ENCODE measurements at regions not wholly inside any gene's neighbourhood (a gene's known extent, or its start where the extent isn't known, plus 50 kb on each side); places are given as distances from the start of the nearest gene placed in this dataset.

DNA sequence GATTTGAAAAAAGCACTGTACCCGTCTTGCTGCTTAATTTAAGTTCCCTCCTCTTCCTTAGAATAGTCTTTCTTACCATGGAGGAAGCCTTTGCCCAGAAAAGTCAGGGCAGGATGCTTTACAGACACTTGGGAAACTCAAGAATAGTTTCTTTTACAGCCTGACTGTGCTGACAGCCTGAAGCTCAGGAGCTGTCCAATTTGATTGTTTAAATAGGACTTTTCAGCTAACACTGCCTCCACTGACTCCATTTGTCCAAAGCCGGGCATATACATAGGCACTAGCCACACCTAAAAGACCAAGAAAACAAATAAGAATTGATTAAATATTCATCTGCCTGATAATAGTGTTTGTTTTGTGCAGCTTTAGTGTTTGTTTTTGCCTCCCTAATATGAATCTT lies 110.9 kb upstream of the L3MBTL4 start:
- TF ChIP-seq, protein P1, sequence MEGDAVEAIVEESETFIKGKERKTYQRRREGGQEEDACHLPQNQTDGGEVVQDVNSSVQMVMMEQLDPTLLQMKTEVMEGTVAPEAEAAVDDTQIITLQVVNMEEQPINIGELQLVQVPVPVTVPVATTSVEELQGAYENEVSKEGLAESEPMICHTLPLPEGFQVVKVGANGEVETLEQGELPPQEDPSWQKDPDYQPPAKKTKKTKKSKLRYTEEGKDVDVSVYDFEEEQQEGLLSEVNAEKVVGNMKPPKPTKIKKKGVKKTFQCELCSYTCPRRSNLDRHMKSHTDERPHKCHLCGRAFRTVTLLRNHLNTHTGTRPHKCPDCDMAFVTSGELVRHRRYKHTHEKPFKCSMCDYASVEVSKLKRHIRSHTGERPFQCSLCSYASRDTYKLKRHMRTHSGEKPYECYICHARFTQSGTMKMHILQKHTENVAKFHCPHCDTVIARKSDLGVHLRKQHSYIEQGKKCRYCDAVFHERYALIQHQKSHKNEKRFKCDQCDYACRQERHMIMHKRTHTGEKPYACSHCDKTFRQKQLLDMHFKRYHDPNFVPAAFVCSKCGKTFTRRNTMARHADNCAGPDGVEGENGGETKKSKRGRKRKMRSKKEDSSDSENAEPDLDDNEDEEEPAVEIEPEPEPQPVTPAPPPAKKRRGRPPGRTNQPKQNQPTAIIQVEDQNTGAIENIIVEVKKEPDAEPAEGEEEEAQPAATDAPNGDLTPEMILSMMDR (IDR thresholded peaks at IDR 0.05; ENCODE audit: low read length): no peak
- no peak for TF ChIP-seq EZH2 (IDR thresholded peaks at IDR 0.05; ENCODE audit: borderline replicate concordance, low read length)

Measured in OCI-LY1 (cell line).